Progenitor cell of endocrine pancreas (in vitro differentiated cells): ENCODE measurements at regions not wholly inside any gene's neighbourhood (a gene's known extent, or its start where the extent isn't known, plus 50 kb on each side); places are given as distances from the start of the nearest gene placed in this dataset.

ENCODE experiments used
- DNase-seq: peaks from one replicate; pipeline ENCODE4 v3.0.0; 2021; ENCODE audit warnings: low spot score; ENCODE audit not compliant: unreplicated experiment
- H3K27ac Mint-ChIP-seq: 2 replicates; pipeline ENCODE4 v1.8.0; 2021; ENCODE audit warnings: mild to moderate bottlenecking, moderate library complexity, mixed read lengths
- H3K27me3 Mint-ChIP-seq: 2 replicates; pipeline ENCODE4 v1.8.0; 2021; ENCODE audit warnings: mixed read lengths
- H3K36me3 Mint-ChIP-seq: 2 replicates; pipeline ENCODE4 v1.8.0; 2022; ENCODE audit warnings: mixed read lengths; ENCODE audit not compliant: insufficient read depth
- H3K4me1 Mint-ChIP-seq: 2 replicates; pipeline ENCODE4 v1.8.0; 2021; ENCODE audit warnings: low read depth, mixed read lengths
- H3K4me3 Mint-ChIP-seq: 2 replicates; pipeline ENCODE4 v1.8.0; 2021; ENCODE audit warnings: low read depth, mild to moderate bottlenecking, moderate library complexity, mixed read lengths
- H3K9me3 Mint-ChIP-seq: 2 replicates; pipeline ENCODE4 v1.8.0; 2021; ENCODE audit warnings: low read depth, mixed read lengths
- TF ChIP-seq, protein P1 (sequence below): fragments of 200-600 bp; sonication (generic); IDR thresholded peaks from one replicate; pipeline ENCODE4 v1.5.0; 2021; ENCODE audit warnings: antibody characterized with exemption, mild to moderate bottlenecking; ENCODE audit not compliant: unreplicated experiment

DNA sequence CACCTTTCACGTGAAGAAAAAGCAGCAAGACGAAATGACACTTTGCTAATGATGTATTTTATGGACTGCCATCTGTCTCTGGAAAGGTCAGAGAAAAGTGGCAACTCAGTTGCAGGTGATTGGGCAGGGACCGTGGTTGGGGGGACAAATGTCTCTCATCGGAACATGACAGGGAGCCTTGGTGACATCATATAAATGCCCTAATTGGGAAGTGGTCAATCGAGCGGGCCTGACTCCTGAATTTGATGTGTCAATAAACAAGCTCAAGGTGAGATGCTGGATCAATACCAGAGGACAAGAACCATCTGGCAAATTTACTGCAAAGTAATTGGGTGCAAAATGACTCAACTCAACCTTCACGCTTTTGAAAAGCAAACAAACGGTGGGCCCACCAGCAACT is 151.9 kb upstream of the SKOR2 start:
- H3K4me1 Mint-ChIP-seq = peaks cover 14% of the 10 kb centered on the region
- H3K27me3 Mint-ChIP-seq = peaks cover 41% of the 10 kb centered on the region
- TF ChIP-seq, protein P1, sequence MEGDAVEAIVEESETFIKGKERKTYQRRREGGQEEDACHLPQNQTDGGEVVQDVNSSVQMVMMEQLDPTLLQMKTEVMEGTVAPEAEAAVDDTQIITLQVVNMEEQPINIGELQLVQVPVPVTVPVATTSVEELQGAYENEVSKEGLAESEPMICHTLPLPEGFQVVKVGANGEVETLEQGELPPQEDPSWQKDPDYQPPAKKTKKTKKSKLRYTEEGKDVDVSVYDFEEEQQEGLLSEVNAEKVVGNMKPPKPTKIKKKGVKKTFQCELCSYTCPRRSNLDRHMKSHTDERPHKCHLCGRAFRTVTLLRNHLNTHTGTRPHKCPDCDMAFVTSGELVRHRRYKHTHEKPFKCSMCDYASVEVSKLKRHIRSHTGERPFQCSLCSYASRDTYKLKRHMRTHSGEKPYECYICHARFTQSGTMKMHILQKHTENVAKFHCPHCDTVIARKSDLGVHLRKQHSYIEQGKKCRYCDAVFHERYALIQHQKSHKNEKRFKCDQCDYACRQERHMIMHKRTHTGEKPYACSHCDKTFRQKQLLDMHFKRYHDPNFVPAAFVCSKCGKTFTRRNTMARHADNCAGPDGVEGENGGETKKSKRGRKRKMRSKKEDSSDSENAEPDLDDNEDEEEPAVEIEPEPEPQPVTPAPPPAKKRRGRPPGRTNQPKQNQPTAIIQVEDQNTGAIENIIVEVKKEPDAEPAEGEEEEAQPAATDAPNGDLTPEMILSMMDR = no peak
- no peak for DNase-seq
- no peak overlapping the region for H3K27ac Mint-ChIP-seq
- no peaks in the 10 kb centered on the region for H3K36me3 Mint-ChIP-seq
- no peak overlapping the region for H3K4me3 Mint-ChIP-seq
- H3K9me3 Mint-ChIP-seq = no peaks in the 10 kb centered on the region

DNA sequence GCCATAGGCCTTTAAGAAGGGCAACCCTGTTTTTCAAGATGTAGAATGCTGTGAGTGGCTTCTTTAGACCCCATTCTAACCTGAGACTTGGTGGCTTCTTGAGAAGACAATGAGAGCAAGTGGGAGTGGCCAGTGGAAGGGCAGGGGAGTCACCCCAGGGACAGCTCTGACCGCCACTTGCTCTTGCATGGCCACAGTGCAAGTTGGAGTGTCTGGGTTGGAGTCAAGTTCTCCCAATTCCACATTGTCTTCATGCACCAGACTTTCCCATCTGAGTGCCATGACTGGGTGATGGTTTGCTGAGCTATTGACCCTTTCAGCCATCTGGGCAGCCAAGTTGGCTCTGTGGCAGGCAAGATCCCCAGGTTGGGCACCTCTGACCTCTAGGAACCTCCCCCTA is 148.0 kb upstream of the SKOR2 start:
- DNase-seq = no peak
- H3K9me3 Mint-ChIP-seq = no peaks in the 10 kb centered on the region
- H3K36me3 Mint-ChIP-seq = no peaks in the 10 kb centered on the region
- peaks cover 14% of the 10 kb centered on the region for H3K4me1 Mint-ChIP-seq
- H3K4me3 Mint-ChIP-seq = no peak overlapping the region
- H3K27me3 Mint-ChIP-seq = peaks cover 33% of the 10 kb centered on the region
- H3K27ac Mint-ChIP-seq = no peak overlapping the region
- TF ChIP-seq, protein P1 = no peak

DNA sequence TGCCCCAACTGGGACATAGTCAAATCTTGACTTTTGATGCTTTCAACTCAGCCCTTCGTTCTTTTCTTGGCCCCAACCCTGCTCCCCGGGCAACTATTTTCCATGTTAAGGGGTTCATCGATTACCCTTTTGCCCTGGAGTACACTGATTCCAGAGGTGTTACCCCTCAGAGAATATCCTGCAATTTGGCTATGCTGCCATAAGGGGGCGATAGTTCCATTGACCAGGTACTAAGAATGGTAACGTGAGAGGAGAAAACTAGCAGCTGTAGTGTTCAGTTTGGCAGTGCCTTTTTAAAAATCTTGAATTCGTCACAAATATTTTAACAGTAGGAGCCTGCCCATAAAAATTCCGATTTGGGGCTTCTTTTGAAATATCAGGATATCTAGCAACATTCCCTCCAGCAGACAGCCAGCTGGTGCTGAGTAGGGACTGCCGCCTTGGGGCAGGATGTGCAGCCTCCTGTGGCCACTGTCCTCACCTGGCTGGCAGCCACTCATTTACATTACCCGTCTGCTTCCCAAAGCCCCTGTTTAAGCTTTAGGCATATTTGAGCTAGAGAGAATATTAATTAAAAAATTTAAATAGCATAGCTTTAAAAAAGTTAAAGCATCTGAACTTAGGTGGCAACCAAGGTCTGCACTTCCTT is 146.3 kb upstream of the SKOR2 start:
- TF ChIP-seq, protein P1 = peak; percentile 56
- Mint-ChIP-seq H3K27ac (no peak overlapping the region), H3K27me3 (peaks cover 22% of the 10 kb centered on the region), H3K9me3 (no peaks in the 10 kb centered on the region), H3K36me3 (no peaks in the 10 kb centered on the region), H3K4me3 (no peak overlapping the region), H3K4me1 (peaks cover under 1% of the 10 kb centered on the region)
- DNase-seq = no peak

- no peak overlapping the region for H3K27ac Mint-ChIP-seq
- H3K4me3 Mint-ChIP-seq = no peak overlapping the region
- H3K27me3 Mint-ChIP-seq = peaks cover 21% of the 10 kb centered on the region
- TF ChIP-seq, protein P1 = no peak
- DNase-seq = no peak
- H3K4me1 Mint-ChIP-seq = peaks cover 4% of the 10 kb centered on the region
- no peaks in the 10 kb centered on the region for H3K9me3 Mint-ChIP-seq
- no peaks in the 10 kb centered on the region for H3K36me3 Mint-ChIP-seq
Measured at GRCh38 chr18:47391665-47392064, 140.2 kb upstream of the SKOR2 start.

- H3K4me3 Mint-ChIP-seq = no peak overlapping the region
- TF ChIP-seq, protein P1 = no peak
- H3K9me3 Mint-ChIP-seq = no peaks in the 10 kb centered on the region
- peaks cover 4% of the 10 kb centered on the region for H3K4me1 Mint-ChIP-seq
- no peak overlapping the region for H3K27ac Mint-ChIP-seq
- H3K27me3 Mint-ChIP-seq = peaks cover 14% of the 10 kb centered on the region
- H3K36me3 Mint-ChIP-seq = no peaks in the 10 kb centered on the region
- DNase-seq = no peak
Measured at GRCh38 chr18:47390410-47391024, 139.1 kb upstream of the SKOR2 start.
